HEK293 (cell line): ENCODE measurements at regions not wholly inside any gene's neighbourhood (a gene's known extent, or its start where the extent isn't known, plus 50 kb on each side); places are given as distances from the start of the nearest gene placed in this dataset.
A peak's percentile ranks its signal among the peaks of the same experiment; 100 is the strongest.

Experiments used
- CTCF ChIA-PET: fragments of 350-600 bp; formaldehyde crosslinking; extraction: SDS; loops from one replicate; lab custom pipeline; 2021; ENCODE audit warnings: antibody characterized with exemption; lab: Yijun Ruan, JAX
- POLR2A ChIA-PET: fragments of 300-600 bp; formaldehyde crosslinking; extraction: SDS; loops from one replicate; lab custom pipeline; 2020; ENCODE audit warnings: antibody characterized with exemption, inconsistent platforms; lab: Yijun Ruan, JAX
- H3K27ac ChIP-seq: fragments of 200-500 bp; sonication (Bioruptor generic); 2 replicates; pipeline ENCODE4 v1.5.1; 2014; ENCODE audit warnings: low read depth, low read length, control low read depth, inconsistent platforms; ENCODE audit errors: extremely low read depth
- H3K36me3 ChIP-seq, 2 experiments: fragments of 200-500 bp in 1 of 2; sonication (Bioruptor generic) in 1 of 2; 1 replicate in 1 of 2; 2 replicates in 1 of 2; pipeline ENCODE4 v1.5.1; 2014 to 2017; ENCODE audit warnings: inconsistent platforms in 2 of 2, low read length in 2 of 2; ENCODE audit not compliant: control insufficient read depth in 2 of 2, insufficient read depth in 1 of 2
- H3K4me1 ChIP-seq: fragments of 200-500 bp; sonication (Bioruptor generic); 2 replicates; pipeline ENCODE4 v1.5.1; 2014; ENCODE audit warnings: mild to moderate bottlenecking, low read length, inconsistent platforms; ENCODE audit not compliant: control insufficient read depth, insufficient read depth
- H3K4me3 ChIP-seq: 2 replicates; pipeline ENCODE4 v1.5.1; 2011; ENCODE audit warnings: low read depth, mild to moderate bottlenecking, control low read depth, low read length, moderate library complexity
- H3K9me3 ChIP-seq: fragments of 200-500 bp; sonication (Bioruptor generic); 2 replicates; pipeline ENCODE4 v1.5.1; 2014; ENCODE audit warnings: low read depth, low read length, inconsistent platforms; ENCODE audit not compliant: control insufficient read depth, insufficient read depth
- KLF8 ChIP-seq: fragments of 450-650 bp; formaldehyde crosslinking; IDR thresholded peaks from 2 replicates; pipeline ENCODE4 v1.5.1; 2016; ENCODE audit warnings: missing biosample characterization, missing genetic modification characterization
- YY1 ChIP-seq: fragments of 450-650 bp; formaldehyde crosslinking; IDR thresholded peaks from 2 replicates; pipeline ENCODE4 v1.5.1; 2018; ENCODE audit warnings: missing biosample characterization, missing genetic modification characterization
- ZBTB17 ChIP-seq: fragments of 450-650 bp; formaldehyde crosslinking; IDR thresholded peaks from 2 replicates; pipeline ENCODE4 v1.5.1; 2016; ENCODE audit warnings: missing biosample characterization, missing genetic modification characterization
- ZBTB20 ChIP-seq: fragments of 450-650 bp; formaldehyde crosslinking; IDR thresholded peaks from 2 replicates; pipeline ENCODE4 v1.5.1; 2016; ENCODE audit warnings: missing biosample characterization, missing genetic modification characterization
- ZEB2 ChIP-seq: fragments of 450-650 bp; formaldehyde crosslinking; IDR thresholded peaks from 2 replicates; pipeline ENCODE4 v1.5.1; 2016; ENCODE audit warnings: missing biosample characterization, missing genetic modification characterization
- ZNF184 ChIP-seq: fragments of 450-650 bp; IDR thresholded peaks from 2 replicates; pipeline ENCODE4 v1.5.1; 2018; ENCODE audit warnings: missing biosample characterization, mild to moderate bottlenecking, missing genetic modification characterization
- ZNF214 ChIP-seq: fragments of 450-650 bp; formaldehyde crosslinking; IDR thresholded peaks from 2 replicates; pipeline ENCODE4 v1.5.1; 2017; ENCODE audit warnings: missing biosample characterization, mild to moderate bottlenecking, missing genetic modification characterization, borderline replicate concordance
- ZNF223 ChIP-seq: fragments of 450-650 bp; formaldehyde crosslinking; IDR thresholded peaks from 2 replicates; pipeline ENCODE4 v1.5.1; 2016; ENCODE audit warnings: missing biosample characterization, missing genetic modification characterization
- ZNF335 ChIP-seq: fragments of 450-650 bp; formaldehyde crosslinking; conservative IDR thresholded peaks from 2 replicates; pipeline ENCODE4 v1.5.1; 2016; ENCODE audit warnings: missing biosample characterization, missing genetic modification characterization
- ZNF366 ChIP-seq: fragments of 450-650 bp; formaldehyde crosslinking; conservative IDR thresholded peaks from 2 replicates; pipeline ENCODE4 v1.5.1; 2016; ENCODE audit warnings: missing biosample characterization, missing genetic modification characterization
- ZNF629 ChIP-seq: fragments of 450-650 bp; formaldehyde crosslinking; IDR thresholded peaks from 2 replicates; pipeline ENCODE4 v1.5.1; 2017; ENCODE audit warnings: missing biosample characterization, missing genetic modification characterization
- ZNF670 ChIP-seq: fragments of 450-650 bp; formaldehyde crosslinking; IDR thresholded peaks from 2 replicates; pipeline ENCODE4 v1.5.1; 2016; ENCODE audit warnings: missing biosample characterization, missing genetic modification characterization, low read depth
- ZNF76 ChIP-seq: fragments of 450-650 bp; formaldehyde crosslinking; IDR thresholded peaks from 2 replicates; pipeline ENCODE4; 2016; ENCODE audit warnings: low read depth, missing biosample characterization, missing genetic modification characterization, borderline replicate concordance
- ZXDB ChIP-seq: fragments of 450-650 bp; formaldehyde crosslinking; IDR thresholded peaks from 2 replicates; pipeline ENCODE4 v1.5.1; 2016; ENCODE audit warnings: missing biosample characterization, missing genetic modification characterization
- TF ChIP-seq, protein P1 (sequence below): IDR thresholded peaks from 2 replicates; pipeline ENCODE4 v1.6.1; 2011; ENCODE audit warnings: mild to moderate bottlenecking, low read depth, low read length, borderline replicate concordance
- TF ChIP-seq, protein P2 (sequence below): fragments of 450-650 bp; formaldehyde crosslinking; IDR thresholded peaks from 2 replicates; pipeline ENCODE4 v1.5.1; 2017; ENCODE audit warnings: missing biosample characterization, missing genetic modification characterization
- TF ChIP-seq, protein P3 (sequence below): fragments of 450-650 bp; formaldehyde crosslinking; IDR thresholded peaks from 2 replicates; pipeline ENCODE4 v1.5.1; 2016; ENCODE audit warnings: missing biosample characterization, missing genetic modification characterization
- TF ChIP-seq, protein P4 (sequence below): fragments of 450-650 bp; formaldehyde crosslinking; IDR thresholded peaks from 2 replicates; pipeline ENCODE4 v1.5.1; 2017; ENCODE audit warnings: missing biosample characterization, missing genetic modification characterization
- TF ChIP-seq, protein P5 (sequence below): fragments of 450-650 bp; formaldehyde crosslinking; IDR thresholded peaks from 2 replicates; pipeline ENCODE4 v1.5.1; 2016; ENCODE audit warnings: missing biosample characterization, missing genetic modification characterization, borderline replicate concordance
- TF ChIP-seq, protein P6 (sequence below): fragments of 450-650 bp; formaldehyde crosslinking; conservative IDR thresholded peaks from 2 replicates; pipeline ENCODE4 v1.5.1; 2016; ENCODE audit warnings: low read depth, missing biosample characterization, missing genetic modification characterization
- TF ChIP-seq, protein P7 (sequence below): fragments of 450-650 bp; formaldehyde crosslinking; IDR thresholded peaks from 2 replicates; pipeline ENCODE4 v1.5.1; 2016; ENCODE audit warnings: missing biosample characterization, missing genetic modification characterization

DNA sequence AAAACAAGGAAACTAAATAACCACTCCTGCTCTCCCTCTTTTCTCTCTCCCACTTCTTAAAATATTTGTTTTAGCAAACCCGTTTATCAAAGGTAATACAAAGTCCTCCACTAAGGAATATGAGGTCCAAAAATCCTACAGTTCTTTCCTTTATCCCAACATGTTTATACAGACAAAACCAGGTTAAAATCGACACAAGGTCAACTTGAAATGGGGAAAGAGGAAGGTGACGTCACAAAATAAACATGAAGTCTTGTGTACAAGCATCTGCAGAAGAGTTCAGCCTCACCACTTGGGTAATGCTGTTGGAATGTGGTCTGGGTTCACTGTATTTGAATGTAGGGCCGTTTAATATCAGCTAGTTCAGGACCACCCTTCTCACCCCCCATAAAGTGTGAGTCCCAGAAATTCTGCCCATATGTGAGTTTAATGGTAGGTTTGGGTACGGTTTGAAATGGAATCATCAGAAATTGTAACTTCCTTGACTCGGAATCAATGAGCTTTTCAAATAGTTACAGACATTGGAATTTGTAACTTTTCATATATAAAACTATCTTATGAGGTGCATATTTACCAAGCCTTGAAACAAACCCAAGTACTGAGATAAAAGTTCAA is 120.0 kb upstream of the SLC38A2 start:
- H3K4me1 ChIP-seq, result peaks cover 12% of the 10 kb centered on the region
- H3K27ac ChIP-seq, result no peak overlapping the region
- H3K9me3 ChIP-seq, result no peaks in the 10 kb centered on the region
- H3K4me3 ChIP-seq, result no peak overlapping the region
- no peaks in the 10 kb centered on the region for H3K36me3 ChIP-seq
- ChIA-PET POLR2A (interaction anchor here (0.7 to 1.0 kb wide), 2 partner anchors 19 to 123 kb away, joined by 3 read pairs; no protein-coding TSS in a partner anchor), CTCF (interaction anchor here (1.4 kb wide), 1 partner anchor 169 kb away, joined by 4 read pairs; no protein-coding TSS in a partner anchor)
- peak; percentile 65 for TF ChIP-seq ZNF366 (tag by site-specific recombination)
- TF ChIP-seq ZNF214 (tag by site-specific recombination), result no peak
- peak; percentile 90 for TF ChIP-seq ZNF629 (tag by site-specific recombination)
- TF ChIP-seq, protein P1, sequence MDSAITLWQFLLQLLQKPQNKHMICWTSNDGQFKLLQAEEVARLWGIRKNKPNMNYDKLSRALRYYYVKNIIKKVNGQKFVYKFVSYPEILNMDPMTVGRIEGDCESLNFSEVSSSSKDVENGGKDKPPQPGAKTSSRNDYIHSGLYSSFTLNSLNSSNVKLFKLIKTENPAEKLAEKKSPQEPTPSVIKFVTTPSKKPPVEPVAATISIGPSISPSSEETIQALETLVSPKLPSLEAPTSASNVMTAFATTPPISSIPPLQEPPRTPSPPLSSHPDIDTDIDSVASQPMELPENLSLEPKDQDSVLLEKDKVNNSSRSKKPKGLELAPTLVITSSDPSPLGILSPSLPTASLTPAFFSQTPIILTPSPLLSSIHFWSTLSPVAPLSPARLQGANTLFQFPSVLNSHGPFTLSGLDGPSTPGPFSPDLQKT, result no peak
- TF ChIP-seq, protein P2, sequence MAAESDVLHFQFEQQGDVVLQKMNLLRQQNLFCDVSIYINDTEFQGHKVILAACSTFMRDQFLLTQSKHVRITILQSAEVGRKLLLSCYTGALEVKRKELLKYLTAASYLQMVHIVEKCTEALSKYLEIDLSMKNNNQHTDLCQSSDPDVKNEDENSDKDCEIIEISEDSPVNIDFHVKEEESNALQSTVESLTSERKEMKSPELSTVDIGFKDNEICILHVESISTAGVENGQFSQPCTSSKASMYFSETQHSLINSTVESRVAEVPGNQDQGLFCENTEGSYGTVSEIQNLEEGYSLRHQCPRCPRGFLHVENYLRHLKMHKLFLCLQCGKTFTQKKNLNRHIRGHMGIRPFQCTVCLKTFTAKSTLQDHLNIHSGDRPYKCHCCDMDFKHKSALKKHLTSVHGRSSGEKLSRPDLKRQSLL (tag by site-specific recombination), result no peak
- TF ChIP-seq ZNF670, result no peak
- TF ChIP-seq ZBTB17 (tag by site-specific recombination), result peak; percentile 37; the same call in 1 of the 2 replicates
- TF ChIP-seq, protein P3, sequence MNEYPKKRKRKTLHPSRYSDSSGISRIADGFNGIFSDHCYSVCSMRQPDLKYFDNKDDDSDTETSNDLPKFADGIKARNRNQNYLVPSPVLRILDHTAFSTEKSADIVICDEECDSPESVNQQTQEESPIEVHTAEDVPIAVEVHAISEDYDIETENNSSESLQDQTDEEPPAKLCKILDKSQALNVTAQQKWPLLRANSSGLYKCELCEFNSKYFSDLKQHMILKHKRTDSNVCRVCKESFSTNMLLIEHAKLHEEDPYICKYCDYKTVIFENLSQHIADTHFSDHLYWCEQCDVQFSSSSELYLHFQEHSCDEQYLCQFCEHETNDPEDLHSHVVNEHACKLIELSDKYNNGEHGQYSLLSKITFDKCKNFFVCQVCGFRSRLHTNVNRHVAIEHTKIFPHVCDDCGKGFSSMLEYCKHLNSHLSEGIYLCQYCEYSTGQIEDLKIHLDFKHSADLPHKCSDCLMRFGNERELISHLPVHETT, result peak; percentile 24; the same call in 1 of the 2 replicates
- no peak for TF ChIP-seq ZNF223 (tag by site-specific recombination)
- peak; percentile 51 for TF ChIP-seq ZXDB (tag by site-specific recombination)
- peak; percentile 27; the same call in 1 of the 2 replicates for TF ChIP-seq KLF8 (tag by site-specific recombination)
- TF ChIP-seq, protein P4, sequence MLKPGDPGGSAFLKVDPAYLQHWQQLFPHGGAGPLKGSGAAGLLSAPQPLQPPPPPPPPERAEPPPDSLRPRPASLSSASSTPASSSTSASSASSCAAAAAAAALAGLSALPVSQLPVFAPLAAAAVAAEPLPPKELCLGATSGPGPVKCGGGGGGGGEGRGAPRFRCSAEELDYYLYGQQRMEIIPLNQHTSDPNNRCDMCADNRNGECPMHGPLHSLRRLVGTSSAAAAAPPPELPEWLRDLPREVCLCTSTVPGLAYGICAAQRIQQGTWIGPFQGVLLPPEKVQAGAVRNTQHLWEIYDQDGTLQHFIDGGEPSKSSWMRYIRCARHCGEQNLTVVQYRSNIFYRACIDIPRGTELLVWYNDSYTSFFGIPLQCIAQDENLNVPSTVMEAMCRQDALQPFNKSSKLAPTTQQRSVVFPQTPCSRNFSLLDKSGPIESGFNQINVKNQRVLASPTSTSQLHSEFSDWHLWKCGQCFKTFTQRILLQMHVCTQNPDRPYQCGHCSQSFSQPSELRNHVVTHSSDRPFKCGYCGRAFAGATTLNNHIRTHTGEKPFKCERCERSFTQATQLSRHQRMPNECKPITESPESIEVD, result peak; percentile 36
- peak; percentile 57; the same call in 1 of the 2 replicates for TF ChIP-seq ZEB2 (tag by site-specific recombination)
- no peak for TF ChIP-seq ZNF184 (tag by site-specific recombination)
- TF ChIP-seq ZNF76 (tag by site-specific recombination), result no peak
- no peak for TF ChIP-seq YY1
- TF ChIP-seq ZNF335 (tag by site-specific recombination), result peak; percentile 39
- TF ChIP-seq, protein P5, sequence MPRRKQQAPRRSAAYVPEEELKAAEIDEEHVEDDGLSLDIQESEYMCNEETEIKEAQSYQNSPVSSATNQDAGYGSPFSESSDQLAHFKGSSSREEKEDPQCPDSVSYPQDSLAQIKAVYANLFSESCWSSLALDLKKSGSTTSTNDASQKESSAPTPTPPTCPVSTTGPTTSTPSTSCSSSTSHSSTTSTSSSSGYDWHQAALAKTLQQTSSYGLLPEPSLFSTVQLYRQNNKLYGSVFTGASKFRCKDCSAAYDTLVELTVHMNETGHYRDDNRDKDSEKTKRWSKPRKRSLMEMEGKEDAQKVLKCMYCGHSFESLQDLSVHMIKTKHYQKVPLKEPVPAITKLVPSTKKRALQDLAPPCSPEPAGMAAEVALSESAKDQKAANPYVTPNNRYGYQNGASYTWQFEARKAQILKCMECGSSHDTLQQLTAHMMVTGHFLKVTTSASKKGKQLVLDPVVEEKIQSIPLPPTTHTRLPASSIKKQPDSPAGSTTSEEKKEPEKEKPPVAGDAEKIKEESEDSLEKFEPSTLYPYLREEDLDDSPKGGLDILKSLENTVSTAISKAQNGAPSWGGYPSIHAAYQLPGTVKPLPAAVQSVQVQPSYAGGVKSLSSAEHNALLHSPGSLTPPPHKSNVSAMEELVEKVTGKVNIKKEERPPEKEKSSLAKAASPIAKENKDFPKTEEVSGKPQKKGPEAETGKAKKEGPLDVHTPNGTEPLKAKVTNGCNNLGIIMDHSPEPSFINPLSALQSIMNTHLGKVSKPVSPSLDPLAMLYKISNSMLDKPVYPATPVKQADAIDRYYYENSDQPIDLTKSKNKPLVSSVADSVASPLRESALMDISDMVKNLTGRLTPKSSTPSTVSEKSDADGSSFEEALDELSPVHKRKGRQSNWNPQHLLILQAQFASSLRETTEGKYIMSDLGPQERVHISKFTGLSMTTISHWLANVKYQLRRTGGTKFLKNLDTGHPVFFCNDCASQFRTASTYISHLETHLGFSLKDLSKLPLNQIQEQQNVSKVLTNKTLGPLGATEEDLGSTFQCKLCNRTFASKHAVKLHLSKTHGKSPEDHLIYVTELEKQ (tag by site-specific recombination), result peak; percentile 76
- no peak for TF ChIP-seq ZBTB20 (tag by site-specific recombination)
- TF ChIP-seq, protein P6, sequence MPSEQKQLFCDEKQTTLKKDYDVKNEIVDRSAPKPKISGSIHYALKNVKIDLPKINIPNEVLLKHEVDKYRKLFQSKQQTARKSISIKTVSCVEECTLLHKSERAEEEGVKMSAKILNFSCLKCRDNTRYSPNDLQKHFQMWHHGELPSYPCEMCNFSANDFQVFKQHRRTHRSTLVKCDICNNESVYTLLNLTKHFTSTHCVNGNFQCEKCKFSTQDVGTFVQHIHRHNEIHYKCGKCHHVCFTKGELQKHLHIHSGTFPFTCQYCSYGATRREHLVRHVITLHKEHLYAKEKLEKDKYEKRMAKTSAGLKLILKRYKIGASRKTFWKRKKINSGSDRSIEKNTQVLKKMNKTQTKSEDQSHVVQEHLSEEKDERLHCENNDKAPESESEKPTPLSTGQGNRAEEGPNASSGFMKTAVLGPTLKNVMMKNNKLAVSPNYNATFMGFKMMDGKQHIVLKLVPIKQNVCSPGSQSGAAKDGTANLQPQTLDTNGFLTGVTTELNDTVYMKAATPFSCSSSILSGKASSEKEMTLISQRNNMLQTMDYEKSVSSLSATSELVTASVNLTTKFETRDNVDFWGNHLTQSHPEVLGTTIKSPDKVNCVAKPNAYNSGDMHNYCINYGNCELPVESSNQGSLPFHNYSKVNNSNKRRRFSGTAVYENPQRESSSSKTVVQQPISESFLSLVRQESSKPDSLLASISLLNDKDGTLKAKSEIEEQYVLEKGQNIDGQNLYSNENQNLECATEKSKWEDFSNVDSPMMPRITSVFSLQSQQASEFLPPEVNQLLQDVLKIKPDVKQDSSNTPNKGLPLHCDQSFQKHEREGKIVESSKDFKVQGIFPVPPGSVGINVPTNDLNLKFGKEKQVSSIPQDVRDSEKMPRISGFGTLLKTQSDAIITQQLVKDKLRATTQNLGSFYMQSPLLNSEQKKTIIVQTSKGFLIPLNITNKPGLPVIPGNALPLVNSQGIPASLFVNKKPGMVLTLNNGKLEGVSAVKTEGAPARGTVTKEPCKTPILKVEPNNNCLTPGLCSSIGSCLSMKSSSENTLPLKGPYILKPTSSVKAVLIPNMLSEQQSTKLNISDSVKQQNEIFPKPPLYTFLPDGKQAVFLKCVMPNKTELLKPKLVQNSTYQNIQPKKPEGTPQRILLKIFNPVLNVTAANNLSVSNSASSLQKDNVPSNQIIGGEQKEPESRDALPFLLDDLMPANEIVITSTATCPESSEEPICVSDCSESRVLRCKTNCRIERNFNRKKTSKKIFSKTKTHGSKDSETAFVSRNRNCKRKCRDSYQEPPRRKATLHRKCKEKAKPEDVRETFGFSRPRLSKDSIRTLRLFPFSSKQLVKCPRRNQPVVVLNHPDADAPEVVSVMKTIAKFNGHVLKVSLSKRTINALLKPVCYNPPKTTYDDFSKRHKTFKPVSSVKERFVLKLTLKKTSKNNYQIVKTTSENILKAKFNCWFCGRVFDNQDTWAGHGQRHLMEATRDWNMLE (tag by site-specific recombination), result peak; percentile 51
- TF ChIP-seq, protein P7, sequence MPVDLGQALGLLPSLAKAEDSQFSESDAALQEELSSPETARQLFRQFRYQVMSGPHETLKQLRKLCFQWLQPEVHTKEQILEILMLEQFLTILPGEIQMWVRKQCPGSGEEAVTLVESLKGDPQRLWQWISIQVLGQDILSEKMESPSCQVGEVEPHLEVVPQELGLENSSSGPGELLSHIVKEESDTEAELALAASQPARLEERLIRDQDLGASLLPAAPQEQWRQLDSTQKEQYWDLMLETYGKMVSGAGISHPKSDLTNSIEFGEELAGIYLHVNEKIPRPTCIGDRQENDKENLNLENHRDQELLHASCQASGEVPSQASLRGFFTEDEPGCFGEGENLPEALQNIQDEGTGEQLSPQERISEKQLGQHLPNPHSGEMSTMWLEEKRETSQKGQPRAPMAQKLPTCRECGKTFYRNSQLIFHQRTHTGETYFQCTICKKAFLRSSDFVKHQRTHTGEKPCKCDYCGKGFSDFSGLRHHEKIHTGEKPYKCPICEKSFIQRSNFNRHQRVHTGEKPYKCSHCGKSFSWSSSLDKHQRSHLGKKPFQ (tag by site-specific recombination), result no peak
